IMR-90 (cell line): ENCODE measurements at regions not wholly inside any gene's neighbourhood (a gene's known extent, or its start where the extent isn't known, plus 50 kb on each side); places are given as distances from the start of the nearest gene placed in this dataset.

ENCODE experiments used
- ATAC-seq: fragments of 200-7000 bp; cut with Tn5 transposase; 2 replicates; pipeline ENCODE4 v1.9.1; 2020; ENCODE audit warnings: low read depth, mild to moderate bottlenecking, moderate library complexity
- BruUV-seq: library from RNA; stranded (reverse); fragments of 400-500 nt; replicated peaks from 2 replicates; lab custom pipeline; 2021; lab: Mats Ljungman, UMichigan
- CTCF ChIA-PET: fragments of 300-600 bp; formaldehyde crosslinking; extraction: SDS; loops from one replicate; lab custom pipeline; 2021; ENCODE audit warnings: antibody characterized with exemption; lab: Yijun Ruan, JAX
- POLR2A ChIA-PET: fragments of 300-600 bp; sonication (Branson Sonifier 250); formaldehyde crosslinking; loops from one replicate; lab custom pipeline; 2022; ENCODE audit warnings: antibody characterized with exemption; ENCODE audit not compliant: unreplicated experiment; lab: Charles Lee
- DNase-seq: peaks from one replicate; pipeline ENCODE4 v3.0.0; 2013
- H2AFZ ChIP-seq: replicated peaks from 2 replicates; pipeline ENCODE3; 2013; ENCODE audit warnings: low read length, mild to moderate bottlenecking; ENCODE audit not compliant: poor library complexity
- H2AK5ac ChIP-seq: 2 replicates; pipeline ENCODE4 v1.6.1; 2013; ENCODE audit warnings: low read depth, low read length, inconsistent platforms
- H2AK9ac ChIP-seq: replicated peaks from 2 replicates; pipeline ENCODE3; 2013; ENCODE audit warnings: mild to moderate bottlenecking, low read depth, low read length, moderate library complexity; ENCODE audit not compliant: poor library complexity
- H2BK120ac ChIP-seq: 2 replicates; pipeline ENCODE4 v1.6.1; 2013; ENCODE audit warnings: low read depth, low read length, inconsistent platforms
- H2BK15ac ChIP-seq: 3 replicates; pipeline ENCODE4 v1.6.1; 2013; ENCODE audit warnings: low read depth, low read length, inconsistent platforms
- H2BK20ac ChIP-seq: 2 replicates; pipeline ENCODE4 v1.6.1; 2013; ENCODE audit warnings: low read depth, mild to moderate bottlenecking, inconsistent platforms, low read length, moderate library complexity
- H2BK5ac ChIP-seq: 2 replicates; pipeline ENCODE4 v1.6.1; 2013; ENCODE audit warnings: mild to moderate bottlenecking, low read depth, low read length, inconsistent platforms; ENCODE audit not compliant: poor library complexity, severe bottlenecking
- H3K14ac ChIP-seq: replicated peaks from 2 replicates; pipeline ENCODE4 v1.6.1; 2013; ENCODE audit warnings: low read depth, low read length, inconsistent platforms
- H3K18ac ChIP-seq: 2 replicates; pipeline ENCODE4 v1.6.1; 2013; ENCODE audit warnings: low read depth, low read length, control low read depth
- H3K23ac ChIP-seq: 2 replicates; pipeline ENCODE4 v1.6.1; 2013; ENCODE audit warnings: low read depth, low read length, inconsistent platforms
- H3K27ac ChIP-seq: 2 replicates; pipeline ENCODE4 v1.5.1; 2013; ENCODE audit warnings: mild to moderate bottlenecking, control low read depth, low read length; ENCODE audit not compliant: insufficient read depth
- H3K27me3 ChIP-seq: 2 replicates; pipeline ENCODE4 v1.6.1; 2013; ENCODE audit warnings: low read length; ENCODE audit not compliant: control insufficient read depth, insufficient read depth
- H3K36me3 ChIP-seq: 2 replicates; pipeline ENCODE4 v1.6.1; 2013; ENCODE audit warnings: low read length, mixed read lengths; ENCODE audit not compliant: control insufficient read depth, insufficient read depth
- H3K4ac ChIP-seq: 2 replicates; pipeline ENCODE4 v1.6.1; 2013; ENCODE audit warnings: low read depth, low read length, inconsistent platforms
- H3K4me1 ChIP-seq: 2 replicates; pipeline ENCODE4 v1.6.1; 2013; ENCODE audit warnings: low read length, mixed read lengths; ENCODE audit not compliant: control insufficient read depth, insufficient read depth
- H3K4me2 ChIP-seq: 2 replicates; pipeline ENCODE4 v1.6.1; 2013; ENCODE audit warnings: low read depth, mild to moderate bottlenecking, control low read depth, low read length, moderate library complexity
- H3K4me3 ChIP-seq: 2 replicates; pipeline ENCODE4 v1.5.1; 2013; ENCODE audit warnings: low read depth, mild to moderate bottlenecking, control low read depth, low read length, moderate library complexity; ENCODE audit not compliant: insufficient read depth
- H3K56ac ChIP-seq: 2 replicates; pipeline ENCODE4 v1.6.1; 2013; ENCODE audit warnings: low read length, inconsistent platforms; ENCODE audit not compliant: insufficient read depth; ENCODE audit errors: extremely low read depth
- H3K79me1 ChIP-seq, 2 experiments: 2 replicates each; pipeline ENCODE4 v1.6.1; 2013; ENCODE audit warnings: low read length in 2 of 2, inconsistent platforms in 1 of 2, low read depth in 1 of 2
- H3K9ac ChIP-seq: 2 replicates; pipeline ENCODE4 v1.6.1; 2013; ENCODE audit warnings: low read depth, low read length, control low read depth
- H3K9me1 ChIP-seq: 2 replicates; pipeline ENCODE4 v1.6.1; 2013; ENCODE audit warnings: low read length, inconsistent platforms; ENCODE audit not compliant: insufficient read depth
- H3K9me3 ChIP-seq: 2 replicates; pipeline ENCODE4 v1.6.1; 2013; ENCODE audit warnings: low read length; ENCODE audit not compliant: control insufficient read depth, insufficient read depth
- H4K20me1 ChIP-seq: 2 replicates; pipeline ENCODE4 v1.6.1; 2013; ENCODE audit warnings: low read length, inconsistent platforms; ENCODE audit not compliant: insufficient read depth
- H4K5ac ChIP-seq: 2 replicates; pipeline ENCODE4 v1.6.1; 2013; ENCODE audit warnings: mild to moderate bottlenecking, low read depth, low read length, control low read depth
- H4K8ac ChIP-seq, 2 experiments: 2 replicates each; pipeline ENCODE4 v1.6.1; 2013; ENCODE audit warnings: low read depth in 2 of 2, low read length in 2 of 2, control low read depth in 1 of 2, inconsistent platforms in 1 of 2
- H4K91ac ChIP-seq: 2 replicates; pipeline ENCODE4 v1.6.1; 2013; ENCODE audit warnings: low read depth, low read length, inconsistent platforms; ENCODE audit not compliant: insufficient read depth
- BHLHE40 ChIP-seq: fragments of 150-350 bp; IDR thresholded peaks from 2 replicates; pipeline ENCODE4 v1.6.1; 2016; ENCODE audit warnings: mild to moderate bottlenecking, low read depth, low read length
- CEBPB ChIP-seq: IDR thresholded peaks from 2 replicates; pipeline ENCODE4 v1.6.1; 2012; ENCODE audit warnings: low read depth, low read length, improper control_type of control experiment
- CHD1 ChIP-seq: IDR thresholded peaks from 2 replicates; pipeline ENCODE4 v1.6.1; 2012; ENCODE audit warnings: low read depth, low read length, improper control_type of control experiment
- CTCF ChIP-seq: conservative IDR thresholded peaks from 2 replicates; pipeline ENCODE4 v1.5.1; 2012; ENCODE audit warnings: mild to moderate bottlenecking, low read depth, low read length, improper control_type of control experiment
- ELK1 ChIP-seq: fragments of 150-350 bp; IDR thresholded peaks from 2 replicates; pipeline ENCODE4 v1.6.1; 2016; ENCODE audit warnings: low read depth, mild to moderate bottlenecking, low read length, moderate library complexity, borderline replicate concordance
- FOS ChIP-seq: fragments of 150-350 bp; IDR thresholded peaks from 2 replicates; pipeline ENCODE4 v1.6.1; 2016; ENCODE audit warnings: low read depth, low read length
- MAFK ChIP-seq: IDR thresholded peaks from 2 replicates; pipeline ENCODE4 v1.6.1; 2012; ENCODE audit warnings: low read depth, low read length, improper control_type of control experiment
- MAZ ChIP-seq: IDR thresholded peaks from 2 replicates; pipeline ENCODE4 v1.6.1; 2012; ENCODE audit warnings: low read depth, mild to moderate bottlenecking, low read length, improper control_type of control experiment, moderate library complexity, borderline replicate concordance
- MXI1 ChIP-seq: IDR thresholded peaks from 2 replicates; pipeline ENCODE4 v1.6.1; 2012; ENCODE audit warnings: low read depth, mild to moderate bottlenecking, low read length, moderate library complexity, borderline replicate concordance
- NFE2L2 ChIP-seq: fragments of 150-350 bp; IDR thresholded peaks from 2 replicates; pipeline ENCODE4 v1.6.1; 2016; ENCODE audit warnings: low read depth, mild to moderate bottlenecking, low read length
- POLR2A ChIP-seq: IDR thresholded peaks from 2 replicates; pipeline ENCODE4 v1.6.1; 2012; ENCODE audit warnings: mild to moderate bottlenecking, low read depth, low read length
- RAD21 ChIP-seq: IDR thresholded peaks from 2 replicates; pipeline ENCODE4 v1.6.1; 2012; ENCODE audit warnings: low read length, improper control_type of control experiment
- RCOR1 ChIP-seq: IDR thresholded peaks from 2 replicates; pipeline ENCODE4 v1.6.1; 2012; ENCODE audit warnings: mild to moderate bottlenecking, low read length, improper control_type of control experiment; ENCODE audit not compliant: insufficient replicate concordance
- RFX5 ChIP-seq: IDR thresholded peaks from 2 replicates; pipeline ENCODE4 v1.8.0; 2012; ENCODE audit warnings: low read depth, mild to moderate bottlenecking, low read length, moderate library complexity
- SMC3 ChIP-seq: fragments of 150-350 bp; IDR thresholded peaks from 2 replicates; pipeline ENCODE4 v1.6.1; 2016; ENCODE audit warnings: low read depth, mild to moderate bottlenecking, antibody characterized with exemption, low read length, moderate library complexity
- USF2 ChIP-seq: fragments of 150-350 bp; IDR thresholded peaks from 2 replicates; pipeline ENCODE4 v1.6.1; 2017; ENCODE audit warnings: mild to moderate bottlenecking, antibody characterized with exemption, low read length, low read depth
- WGBS, 2 experiments: methylation state at CpG; one replicate each; pipeline versions ENCODE4 v1.1.5 to v1.1.7; 2013; ENCODE audit warnings: missing lambda C conversion rate in 2 of 2; ENCODE audit not compliant: insufficient read length in 1 of 2; ENCODE audit errors: extremely low coverage in 2 of 2; 5-methylcytosine and 5-hydroxymethylcytosine counted together
- dilution Hi-C: fragments of 300-500 bp; cut with HindIII; formaldehyde crosslinking; loops from one replicate; pipeline ENCODE4 v1.14.3; 2018; ENCODE audit warnings: low sequenced_read_pairs; ENCODE audit not compliant: unreplicated experiment
- in situ Hi-C: fragments of 300-500 bp; cut with MboI; formaldehyde crosslinking; loops from 3 replicates; pipeline ENCODE4 v1.14.3; 2019; ENCODE audit warnings: low sequenced_read_pairs, inconsistent platforms, mixed read lengths
- intact Hi-C: fragments of 100-400 bp; cut with micrococcal nuclease; formaldehyde crosslinking; loops from 2 replicates; pipeline ENCODE4 v1.10.0; 2022

GRCh38 chr5:158618256-158618655 lies 481.5 kb downstream of the EBF1 start:
- H2BK15ac ChIP-seq = no peak overlapping the region
- no peaks in the 10 kb centered on the region for H3K4me1 ChIP-seq
- H3K56ac ChIP-seq = no peak overlapping the region
- no peaks in the 10 kb centered on the region for H4K20me1 ChIP-seq
- H3K4me2 ChIP-seq = no peak overlapping the region
- no peaks in the 10 kb centered on the region for H3K79me1 ChIP-seq
- TF ChIP-seq RFX5 = no peak
- no peak for TF ChIP-seq MXI1
- TF ChIP-seq CEBPB = no peak
- no peak for TF ChIP-seq NFE2L2
- no peak for TF ChIP-seq SMC3
- no peak for TF ChIP-seq RAD21
- TF ChIP-seq FOS = no peak
- TF ChIP-seq MAZ = no peak
- no peak for TF ChIP-seq CTCF
- no peak for TF ChIP-seq ELK1
- TF ChIP-seq USF2 = no peak
- TF ChIP-seq RCOR1 = no peak
- TF ChIP-seq MAFK = no peak
- no peak for TF ChIP-seq POLR2A
- no peak for TF ChIP-seq BHLHE40
- TF ChIP-seq CHD1 = no peak
- no peak for DNase-seq
- no peak overlapping the region for H3K14ac ChIP-seq
- H3K9me1 ChIP-seq = no peaks in the 10 kb centered on the region
- no peak overlapping the region for H4K5ac ChIP-seq
- no peak overlapping the region for H2BK20ac ChIP-seq
- no peak overlapping the region for H2AK5ac ChIP-seq
- no TSS peak for BruUV-seq
- no peak overlapping the region for H2AK9ac ChIP-seq
- ATAC-seq = no peak
- no peak overlapping the region for H2BK5ac ChIP-seq
- no peak overlapping the region for H2BK120ac ChIP-seq
- dilution Hi-C loops (no loop called here), intact Hi-C loops (no loop called here), in situ Hi-C loops (no loop called here)
- H3K23ac ChIP-seq = no peak overlapping the region
- no peak overlapping the region for H3K27ac ChIP-seq
- ChIA-PET CTCF (interaction anchor here (0.6 kb wide), 1 partner anchor 794 kb away, joined by 3 read pairs; no protein-coding TSS in a partner anchor), POLR2A (no interaction called here)
- no peaks in the 10 kb centered on the region for H3K36me3 ChIP-seq
- H4K91ac ChIP-seq = no peak overlapping the region
- H3K9ac ChIP-seq = no peak overlapping the region
- H4K8ac ChIP-seq = no peak overlapping the region
- no peak overlapping the region for H2AFZ ChIP-seq
- no peak overlapping the region for H3K4me3 ChIP-seq
- H3K9me3 ChIP-seq = no peaks in the 10 kb centered on the region
- WGBS, 2 experiments = no CpG with 5 or more reads among the region's 2 CpGs
- H3K18ac ChIP-seq = no peak overlapping the region
- no peak overlapping the region for H3K4ac ChIP-seq
- no peaks in the 10 kb centered on the region for H3K27me3 ChIP-seq
